BJ (cell line): ENCODE measurements at regions not wholly inside any gene's neighbourhood (a gene's known extent, or its start where the extent isn't known, plus 50 kb on each side); places are given as distances from the start of the nearest gene placed in this dataset.
A peak's percentile ranks its signal among the peaks of the same experiment; 100 is the strongest.

Source experiments
- CTCF ChIA-PET: fragments of 350-600 bp; formaldehyde crosslinking; extraction: SDS; loops from one replicate; lab custom pipeline; 2021; ENCODE audit warnings: antibody characterized with exemption, inconsistent platforms; lab: Yijun Ruan, JAX
- POLR2A ChIA-PET: fragments of 300-600 bp; sonication (Branson Sonifier 250); formaldehyde crosslinking; extraction: SDS; loops from one replicate; lab custom pipeline; 2021; ENCODE audit warnings: antibody characterized with exemption; lab: Charles Lee
- DNase-seq: peaks from one replicate; pipeline ENCODE4 v3.0.0-alpha.2; 2011; ENCODE audit warnings: low read depth
- H3K27me3 ChIP-seq: 2 replicates; pipeline ENCODE4 v1.6.0; 2011; ENCODE audit warnings: low read length; ENCODE audit not compliant: control insufficient read depth, insufficient read depth
- H3K36me3 ChIP-seq: 2 replicates; pipeline ENCODE4 v1.5.1; 2011; ENCODE audit warnings: low read length; ENCODE audit not compliant: control insufficient read depth, insufficient read depth
- H3K4me3 ChIP-seq: 2 replicates; pipeline ENCODE4 v1.5.1; 2011; ENCODE audit warnings: low read depth, mild to moderate bottlenecking, control low read depth, low read length
- TF ChIP-seq, protein P1 (sequence below): IDR thresholded peaks from 2 replicates; pipeline ENCODE4 v1.5.1; 2011; ENCODE audit warnings: low read depth, mild to moderate bottlenecking, control low read depth, inconsistent platforms, low read length, moderate library complexity; ENCODE audit not compliant: insufficient read depth

- Histone ChIP-seq H3K27me3 (no peaks in the 10 kb centered on the region), H3K4me3 (no peak overlapping the region), H3K36me3 (no peaks in the 10 kb centered on the region)
- TF ChIP-seq, protein P1, sequence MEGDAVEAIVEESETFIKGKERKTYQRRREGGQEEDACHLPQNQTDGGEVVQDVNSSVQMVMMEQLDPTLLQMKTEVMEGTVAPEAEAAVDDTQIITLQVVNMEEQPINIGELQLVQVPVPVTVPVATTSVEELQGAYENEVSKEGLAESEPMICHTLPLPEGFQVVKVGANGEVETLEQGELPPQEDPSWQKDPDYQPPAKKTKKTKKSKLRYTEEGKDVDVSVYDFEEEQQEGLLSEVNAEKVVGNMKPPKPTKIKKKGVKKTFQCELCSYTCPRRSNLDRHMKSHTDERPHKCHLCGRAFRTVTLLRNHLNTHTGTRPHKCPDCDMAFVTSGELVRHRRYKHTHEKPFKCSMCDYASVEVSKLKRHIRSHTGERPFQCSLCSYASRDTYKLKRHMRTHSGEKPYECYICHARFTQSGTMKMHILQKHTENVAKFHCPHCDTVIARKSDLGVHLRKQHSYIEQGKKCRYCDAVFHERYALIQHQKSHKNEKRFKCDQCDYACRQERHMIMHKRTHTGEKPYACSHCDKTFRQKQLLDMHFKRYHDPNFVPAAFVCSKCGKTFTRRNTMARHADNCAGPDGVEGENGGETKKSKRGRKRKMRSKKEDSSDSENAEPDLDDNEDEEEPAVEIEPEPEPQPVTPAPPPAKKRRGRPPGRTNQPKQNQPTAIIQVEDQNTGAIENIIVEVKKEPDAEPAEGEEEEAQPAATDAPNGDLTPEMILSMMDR = no peak
- POLR2A ChIA-PET = no interaction called here
- CTCF ChIA-PET = no interaction called here
- no peak for DNase-seq
Measured at GRCh38 chr6:23073821-23074220, 504.5 kb downstream of the HDGFL1 start.

- no peaks in the 10 kb centered on the region for H3K27me3 ChIP-seq
- TF ChIP-seq, protein P1 = no peak
- POLR2A ChIA-PET = interaction anchor here (0.6 kb wide), 1 partner anchor 14 kb away, joined by 3 read pairs; no protein-coding TSS in a partner anchor
- no peak overlapping the region for H3K4me3 ChIP-seq
- H3K36me3 ChIP-seq = no peaks in the 10 kb centered on the region
- DNase-seq = no peak
- CTCF ChIA-PET = interaction anchor here (1.0 kb wide), 1 partner anchor 12 kb away, joined by 3 read pairs; no protein-coding TSS in a partner anchor
Measured at GRCh38 chr6:23077772-23078171, 508.4 kb downstream of the HDGFL1 start.

GRCh38 chr6:23081701-23082100, 512.3 kb downstream of the HDGFL1 start:
- DNase-seq = no peak
- POLR2A ChIA-PET = no interaction called here
- CTCF ChIA-PET = interaction anchor here (0.6 kb wide), 1 partner anchor 1697 kb away, joined by 3 read pairs; no protein-coding TSS in a partner anchor
- no peaks in the 10 kb centered on the region for H3K27me3 ChIP-seq
- TF ChIP-seq, protein P1 = peak; percentile 14; the same call in 1 of the 2 replicates
- H3K4me3 ChIP-seq = no peak overlapping the region
- no peaks in the 10 kb centered on the region for H3K36me3 ChIP-seq

DNA sequence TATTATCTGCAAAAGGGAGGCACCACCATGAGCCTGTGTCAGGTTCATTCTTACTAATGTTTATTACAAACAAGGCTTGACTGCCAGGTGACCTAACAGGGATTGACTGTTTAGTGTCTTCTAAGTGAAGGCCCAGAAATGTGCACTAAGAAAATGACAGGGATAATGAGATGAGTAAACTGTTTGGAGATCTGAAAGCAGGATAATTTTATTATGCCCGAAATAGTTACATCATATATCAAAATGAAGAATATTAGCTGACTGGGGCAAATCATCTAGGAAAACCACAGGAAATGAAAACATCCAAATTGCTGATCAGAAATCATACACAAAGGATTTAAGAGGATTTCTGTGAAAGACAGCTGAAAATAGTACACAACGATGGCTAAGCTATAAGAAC, 516.7 kb downstream of the HDGFL1 start:
- CTCF ChIA-PET = no interaction called here
- DNase-seq = no peak
- Histone ChIP-seq H3K4me3 (no peak overlapping the region), H3K36me3 (no peaks in the 10 kb centered on the region), H3K27me3 (no peaks in the 10 kb centered on the region)
- TF ChIP-seq, protein P1 = no peak
- POLR2A ChIA-PET = no interaction called here

- Histone ChIP-seq H3K4me3 (no peak overlapping the region), H3K27me3 (no peaks in the 10 kb centered on the region), H3K36me3 (no peaks in the 10 kb centered on the region)
- CTCF ChIA-PET = no interaction called here
- TF ChIP-seq, protein P1 = no peak
- DNase-seq = no peak
- POLR2A ChIA-PET = no interaction called here
Measured at GRCh38 chr6:23087471-23087870, 518.1 kb downstream of the HDGFL1 start.
